ENCODE measurements at regions not wholly inside any gene's neighbourhood (a gene's known extent, or its start where the extent isn't known, plus 50 kb on each side); places are given as distances from the start of the nearest gene placed in this dataset.

DNA sequence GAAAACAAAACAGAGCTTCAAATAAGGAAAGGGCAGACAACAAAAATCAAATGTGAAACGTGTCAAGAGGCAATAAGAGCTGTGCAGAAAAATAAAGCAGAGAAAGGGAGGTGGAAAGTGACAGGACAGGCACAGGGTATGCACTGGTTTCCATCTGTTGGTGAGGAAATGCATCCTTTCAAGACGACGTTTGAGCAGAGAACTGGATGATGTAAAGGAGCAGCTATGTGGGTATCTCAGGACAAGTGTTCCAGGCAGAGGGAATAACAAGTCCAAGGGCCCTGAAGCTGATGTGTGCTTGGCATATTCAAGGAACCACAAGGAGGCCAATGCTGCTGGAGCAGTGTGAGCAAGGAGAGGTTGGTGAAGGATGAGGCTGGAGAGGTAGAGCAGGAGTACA is 168.9 kb upstream of the SERPINE2 start:
- no peak for DNase-seq (ENCODE audit: low spot score)
- Histone ChIP-seq H3K79me2 (ENCODE audit: insufficient read depth, low read depth, low read length) (no peaks in the 10 kb centered on the region), H3K4me1 (ENCODE audit: insufficient read depth, low read length, poor library complexity, severe bottlenecking) (peaks cover 5% of the 10 kb centered on the region), H3K36me3 (ENCODE audit: insufficient read depth, low read length) (no peaks in the 10 kb centered on the region), H2AFZ (ENCODE audit: low read length) (no peak overlapping the region), H3K9me3 (ENCODE audit: low read length) (no peaks in the 10 kb centered on the region), H4K20me1 (ENCODE audit: insufficient read depth, low read length) (no peaks in the 10 kb centered on the region), H3K9me2 (ENCODE audit: insufficient read depth, low read length) (no peaks in the 10 kb centered on the region), H3K4me2 (ENCODE audit: low read length) (no peak overlapping the region), H3K27ac (ENCODE audit: low read depth, low read length, poor library complexity, severe bottlenecking) (no peak overlapping the region), H3K4me3 (ENCODE audit: low read depth, low read length, poor library complexity, severe bottlenecking) (no peak overlapping the region)
- ChIA-PET POLR2A (no interaction called here), CTCF (ENCODE audit: unreplicated experiment) (no interaction called here)
- TF ChIP-seq, protein P1, sequence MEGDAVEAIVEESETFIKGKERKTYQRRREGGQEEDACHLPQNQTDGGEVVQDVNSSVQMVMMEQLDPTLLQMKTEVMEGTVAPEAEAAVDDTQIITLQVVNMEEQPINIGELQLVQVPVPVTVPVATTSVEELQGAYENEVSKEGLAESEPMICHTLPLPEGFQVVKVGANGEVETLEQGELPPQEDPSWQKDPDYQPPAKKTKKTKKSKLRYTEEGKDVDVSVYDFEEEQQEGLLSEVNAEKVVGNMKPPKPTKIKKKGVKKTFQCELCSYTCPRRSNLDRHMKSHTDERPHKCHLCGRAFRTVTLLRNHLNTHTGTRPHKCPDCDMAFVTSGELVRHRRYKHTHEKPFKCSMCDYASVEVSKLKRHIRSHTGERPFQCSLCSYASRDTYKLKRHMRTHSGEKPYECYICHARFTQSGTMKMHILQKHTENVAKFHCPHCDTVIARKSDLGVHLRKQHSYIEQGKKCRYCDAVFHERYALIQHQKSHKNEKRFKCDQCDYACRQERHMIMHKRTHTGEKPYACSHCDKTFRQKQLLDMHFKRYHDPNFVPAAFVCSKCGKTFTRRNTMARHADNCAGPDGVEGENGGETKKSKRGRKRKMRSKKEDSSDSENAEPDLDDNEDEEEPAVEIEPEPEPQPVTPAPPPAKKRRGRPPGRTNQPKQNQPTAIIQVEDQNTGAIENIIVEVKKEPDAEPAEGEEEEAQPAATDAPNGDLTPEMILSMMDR (conservative IDR thresholded peaks at IDR 0.05; ENCODE audit: low read length): no peak
- no TSS peak for BruUV-seq (replicated peaks)
- intact Hi-C loops (cut with micrococcal nuclease; ENCODE audit: unreplicated experiment): no loop called here

DNA sequence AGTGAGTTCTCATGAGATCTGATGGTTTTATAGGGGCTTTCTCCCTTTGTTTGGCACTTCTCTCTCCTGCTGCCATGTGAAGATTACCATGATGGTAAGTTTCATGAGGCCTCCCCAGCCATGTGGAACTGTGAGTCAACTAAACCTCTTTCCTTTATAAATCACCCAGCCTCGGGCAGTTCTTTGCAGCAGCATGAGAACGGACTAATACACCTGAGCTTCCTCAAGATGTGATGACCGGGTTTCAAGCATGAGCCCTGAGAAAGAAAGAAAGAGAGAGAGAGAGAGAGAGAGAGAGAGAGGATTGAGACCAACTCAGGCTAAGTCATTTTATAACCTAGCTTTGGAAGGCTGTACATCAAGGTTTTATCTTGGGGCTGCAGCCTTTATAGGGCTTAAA is 167.7 kb upstream of the SERPINE2 start:
- Histone ChIP-seq H3K27ac (ENCODE audit: low read depth, low read length, poor library complexity, severe bottlenecking) (no peak overlapping the region), H3K4me3 (ENCODE audit: low read depth, low read length, poor library complexity, severe bottlenecking) (no peak overlapping the region), H2AFZ (ENCODE audit: low read length) (no peak overlapping the region), H3K4me2 (ENCODE audit: low read length) (no peak overlapping the region), H3K79me2 (ENCODE audit: insufficient read depth, low read depth, low read length) (no peaks in the 10 kb centered on the region), H3K9me2 (ENCODE audit: insufficient read depth, low read length) (no peaks in the 10 kb centered on the region), H3K36me3 (ENCODE audit: insufficient read depth, low read length) (no peaks in the 10 kb centered on the region), H4K20me1 (ENCODE audit: insufficient read depth, low read length) (no peaks in the 10 kb centered on the region), H3K9me3 (ENCODE audit: low read length) (no peaks in the 10 kb centered on the region), H3K4me1 (ENCODE audit: insufficient read depth, low read length, poor library complexity, severe bottlenecking) (peaks cover 3% of the 10 kb centered on the region)
- no peak for TF ChIP-seq EZH2phosphoT487 (IDR thresholded peaks at IDR 0.05; ENCODE audit: borderline replicate concordance, low read depth, low read length)
- ChIA-PET CTCF (ENCODE audit: unreplicated experiment) (no interaction called here), POLR2A (interaction anchor here (0.7 to 1.2 kb wide), 2 partner anchors 10 to 35 kb away, joined by 3 read pairs; no protein-coding TSS in a partner anchor)
- no TSS peak for BruUV-seq (replicated peaks)
- intact Hi-C loops (cut with micrococcal nuclease; ENCODE audit: unreplicated experiment): no loop called here
- no peak for DNase-seq (ENCODE audit: low spot score)

DNA sequence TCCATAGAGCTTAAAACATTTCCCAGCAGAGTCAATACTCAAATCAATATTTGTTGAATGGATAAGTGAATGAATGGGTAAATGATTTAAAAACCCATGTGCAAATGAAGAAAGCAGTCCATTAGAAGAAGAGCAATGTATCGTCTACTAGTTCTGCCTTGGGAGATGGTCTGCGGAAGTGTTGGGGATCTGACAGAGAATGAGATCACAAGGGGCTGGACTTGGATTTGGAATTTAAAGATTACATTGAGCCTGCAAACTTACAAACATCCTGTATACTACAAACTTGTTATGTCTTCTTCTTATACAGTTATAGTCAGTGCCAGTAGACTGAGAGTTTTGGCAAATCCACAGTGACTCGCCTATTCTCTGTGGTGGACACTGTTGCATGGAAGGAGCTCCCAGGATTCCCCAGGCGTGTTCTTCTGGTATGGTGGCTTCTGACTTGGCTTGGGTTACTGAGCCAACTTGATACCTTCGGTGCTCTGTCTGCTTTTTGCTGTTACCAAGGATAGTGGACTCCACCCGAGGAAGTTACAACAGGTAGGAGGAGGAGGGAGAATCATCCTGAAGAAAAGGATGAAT is 163.3 kb upstream of the SERPINE2 start:
- intact Hi-C loops (cut with micrococcal nuclease; ENCODE audit: unreplicated experiment): no loop called here
- DNase-seq (ENCODE audit: low spot score): no peak
- CTCF ChIA-PET (ENCODE audit: unreplicated experiment): no interaction called here
- no peaks in the 10 kb centered on the region for H3K9me3 ChIP-seq (ENCODE audit: low read length)
- TF ChIP-seq EZH2phosphoT487 (IDR thresholded peaks at IDR 0.05; ENCODE audit: borderline replicate concordance, low read depth, low read length): no peak
- TF ChIP-seq, protein P1 (conservative IDR thresholded peaks at IDR 0.05; ENCODE audit: low read length): no peak
- H3K4me2 ChIP-seq (ENCODE audit: low read length): no peak overlapping the region
- no peak overlapping the region for H3K27ac ChIP-seq (ENCODE audit: low read depth, low read length, poor library complexity, severe bottlenecking)
- POLR2A ChIA-PET: no interaction called here
- no peak overlapping the region for H2AFZ ChIP-seq (ENCODE audit: low read length)
- H3K79me2 ChIP-seq (ENCODE audit: insufficient read depth, low read depth, low read length): no peaks in the 10 kb centered on the region
- H3K36me3 ChIP-seq (ENCODE audit: insufficient read depth, low read length): no peaks in the 10 kb centered on the region
- no peak overlapping the region for H3K4me3 ChIP-seq (ENCODE audit: low read depth, low read length, poor library complexity, severe bottlenecking)
- no peaks in the 10 kb centered on the region for H3K9me2 ChIP-seq (ENCODE audit: insufficient read depth, low read length)
- no peaks in the 10 kb centered on the region for H3K4me1 ChIP-seq (ENCODE audit: insufficient read depth, low read length, poor library complexity, severe bottlenecking)
- BruUV-seq (replicated peaks): no TSS peak
- H4K20me1 ChIP-seq (ENCODE audit: insufficient read depth, low read length): no peaks in the 10 kb centered on the region

Measured in OCI-LY7 (cell line).